ENCODE measurements at regions not wholly inside any gene's neighbourhood (a gene's known extent, or its start where the extent isn't known, plus 50 kb on each side); places are given as distances from the start of the nearest gene placed in this dataset.

GRCh38 chr2:217727801-217728200, 275.0 kb downstream of the TNS1 start:
- Histone ChIP-seq H4K20me1 (ENCODE audit: low read depth, low read length) (no peaks in the 10 kb centered on the region), H3K9me3 (ENCODE audit: insufficient read depth, low read length) (no peaks in the 10 kb centered on the region), H3K9ac (ENCODE audit: low read length) (no peak overlapping the region), H3K27me3 (ENCODE audit: low read length) (no peaks in the 10 kb centered on the region), H3K79me2 (ENCODE audit: insufficient read depth, low read length) (no peaks in the 10 kb centered on the region), H3K4me2 (ENCODE audit: low read depth, low read length, poor library complexity, severe bottlenecking) (no peak overlapping the region), H3K4me3 (ENCODE audit: insufficient read depth, low read length, poor library complexity, severe bottlenecking) (no peak overlapping the region), H3K27ac (ENCODE audit: low read depth, low read length) (no peak overlapping the region), H3K36me3 (ENCODE audit: low read length) (no peaks in the 10 kb centered on the region), H3F3A (ENCODE audit: insufficient read depth) (no peaks in the 10 kb centered on the region), H2AFZ (ENCODE audit: low read depth, low read length, severe bottlenecking) (no peak overlapping the region), H3K9me2 (replicated peaks; ENCODE audit: insufficient read depth, low read length) (no peaks in the 10 kb centered on the region)
- TF ChIP-seq EZH2phosphoT487 (conservative IDR thresholded peaks at IDR 0.05; ENCODE audit: low read length), result no peak
- no peak for TF ChIP-seq CTCF (IDR thresholded peaks at IDR 0.05; ENCODE audit: insufficient read depth, low read length, poor library complexity, severe bottlenecking)

- H3K27me3 ChIP-seq (ENCODE audit: low read length), result no peaks in the 10 kb centered on the region
- no peak overlapping the region for H2AFZ ChIP-seq (ENCODE audit: low read depth, low read length, severe bottlenecking)
- no peak overlapping the region for H3K4me3 ChIP-seq (ENCODE audit: insufficient read depth, low read length, poor library complexity, severe bottlenecking)
- H3K4me2 ChIP-seq (ENCODE audit: low read depth, low read length, poor library complexity, severe bottlenecking), result no peak overlapping the region
- H3K36me3 ChIP-seq (ENCODE audit: low read length), result no peaks in the 10 kb centered on the region
- no peaks in the 10 kb centered on the region for H3K9me2 ChIP-seq (replicated peaks; ENCODE audit: insufficient read depth, low read length)
- no peaks in the 10 kb centered on the region for H4K20me1 ChIP-seq (ENCODE audit: low read depth, low read length)
- no peak overlapping the region for H3K27ac ChIP-seq (ENCODE audit: low read depth, low read length)
- TF ChIP-seq EZH2phosphoT487 (conservative IDR thresholded peaks at IDR 0.05; ENCODE audit: low read length) (no peak), CTCF (IDR thresholded peaks at IDR 0.05; ENCODE audit: insufficient read depth, low read length, poor library complexity, severe bottlenecking) (no peak)
- no peak overlapping the region for H3K9ac ChIP-seq (ENCODE audit: low read length)
- H3K79me2 ChIP-seq (ENCODE audit: insufficient read depth, low read length), result no peaks in the 10 kb centered on the region
- H3K9me3 ChIP-seq (ENCODE audit: insufficient read depth, low read length), result no peaks in the 10 kb centered on the region
- no peaks in the 10 kb centered on the region for H3F3A ChIP-seq (ENCODE audit: insufficient read depth)
Measured at GRCh38 chr2:217725409-217725808, 277.4 kb downstream of the TNS1 start.

- no peak for TF ChIP-seq CTCF (IDR thresholded peaks at IDR 0.05; ENCODE audit: insufficient read depth, low read length, poor library complexity, severe bottlenecking)
- TF ChIP-seq EZH2phosphoT487 (conservative IDR thresholded peaks at IDR 0.05; ENCODE audit: low read length), result no peak
- H3K36me3 ChIP-seq (ENCODE audit: low read length), result no peaks in the 10 kb centered on the region
- no peak overlapping the region for H2AFZ ChIP-seq (ENCODE audit: low read depth, low read length, severe bottlenecking)
- H3F3A ChIP-seq (ENCODE audit: insufficient read depth), result no peaks in the 10 kb centered on the region
- H3K27ac ChIP-seq (ENCODE audit: low read depth, low read length), result no peak overlapping the region
- H3K4me3 ChIP-seq (ENCODE audit: insufficient read depth, low read length, poor library complexity, severe bottlenecking), result no peak overlapping the region
- no peaks in the 10 kb centered on the region for H3K9me2 ChIP-seq (replicated peaks; ENCODE audit: insufficient read depth, low read length)
- H4K20me1 ChIP-seq (ENCODE audit: low read depth, low read length), result no peaks in the 10 kb centered on the region
- no peaks in the 10 kb centered on the region for H3K79me2 ChIP-seq (ENCODE audit: insufficient read depth, low read length)
- no peaks in the 10 kb centered on the region for H3K27me3 ChIP-seq (ENCODE audit: low read length)
- no peaks in the 10 kb centered on the region for H3K9me3 ChIP-seq (ENCODE audit: insufficient read depth, low read length)
- H3K4me2 ChIP-seq (ENCODE audit: low read depth, low read length, poor library complexity, severe bottlenecking), result no peak overlapping the region
- no peak overlapping the region for H3K9ac ChIP-seq (ENCODE audit: low read length)
Measured at GRCh38 chr2:217724471-217724870, 278.3 kb downstream of the TNS1 start.

Data from SU-DHL-6 (cell line).